HepG2 (cell line): ENCODE measurements at regions not wholly inside any gene's neighbourhood (a gene's known extent, or its start where the extent isn't known, plus 50 kb on each side); places are given as distances from the start of the nearest gene placed in this dataset.

Experiments used
- ATAC-seq: fragments of 200-7000 bp; cut with Tn5 transposase; 3 replicates; pipeline ENCODE4 v1.9.1; 2020; ENCODE audit warnings: mild to moderate bottlenecking, moderate library complexity
- BruUV-seq: library from RNA; stranded (reverse); fragments of 400-500 nt; replicated peaks from 2 replicates; lab custom pipeline; 2021; lab: Mats Ljungman, UMichigan
- CTCF ChIA-PET: fragments of 300-600 bp; formaldehyde crosslinking; extraction: SDS; loops from one replicate; lab custom pipeline; 2021; ENCODE audit warnings: low total read pairs, inconsistent platforms, low intra/inter-chr PET ratio; lab: Yijun Ruan, JAX
- POLR2A ChIA-PET: fragments of 350-600 bp; sonication (Branson Sonifier 250); formaldehyde crosslinking; loops from one replicate; lab custom pipeline; 2020; ENCODE audit warnings: antibody characterized with exemption, inconsistent platforms; lab: Yijun Ruan, JAX
- DNase-seq: peaks from one replicate; pipeline ENCODE4 v3.0.0-alpha.2; 2015; ENCODE audit warnings: low spot score
- FAIRE-seq: peaks from 3 replicates; lab custom pipeline; 2011; peaks lifted over from hg19 to GRCh38; lab: Jason Lieb, UNC
- H2AFZ ChIP-seq: one replicate; pipeline ENCODE4 v1.6.1; 2011; ENCODE audit warnings: low read length, inconsistent platforms
- H3K27ac ChIP-seq: fragments of 300-600 bp; 3 replicates; pipeline ENCODE4 v1.8.0; 2011; ENCODE audit warnings: mixed run types, mild to moderate bottlenecking, mixed read lengths, low read length, inconsistent platforms; ENCODE audit not compliant: insufficient read depth; ENCODE audit errors: extremely low read length
- H3K27me3 ChIP-seq, 2 experiments: fragments of 200-600 bp in 1 of 2; 2 replicates in 1 of 2; 3 replicates in 1 of 2; pipeline versions ENCODE4 v1.6.0 to v1.8.0; 2011; ENCODE audit warnings: low read length in 2 of 2, mild to moderate bottlenecking in 2 of 2, moderate library complexity in 2 of 2, inconsistent platforms in 1 of 2; ENCODE audit not compliant: insufficient read depth in 2 of 2, control insufficient read depth in 1 of 2
- H3K36me3 ChIP-seq, 2 experiments: fragments of 200-600 bp in 1 of 2; replicated peaks in 1 of 2; 2 replicates in 1 of 2; 3 replicates in 1 of 2; pipeline versions ENCODE4 v1.5.1 to v1.8.0; 2011; ENCODE audit warnings: low read length in 2 of 2, inconsistent platforms in 1 of 2; ENCODE audit not compliant: insufficient read depth in 2 of 2, control insufficient read depth in 1 of 2
- H3K4me1 ChIP-seq: 2 replicates; pipeline ENCODE4 v1.5.1; 2012; ENCODE audit warnings: low read length, inconsistent platforms; ENCODE audit not compliant: insufficient read depth
- H3K4me2 ChIP-seq: 2 replicates; pipeline ENCODE4 v1.6.0; 2011; ENCODE audit warnings: low read depth, low read length, inconsistent platforms
- H3K4me3 ChIP-seq, 3 experiments: fragments of 200-600 bp in 1 of 3; sonication (generic), shearing (Covaris generic) in 1 of 3; replicated peaks in 1 of 3; 2 replicates each; pipeline ENCODE4 v1.5.1; 2011 to 2016; ENCODE audit warnings: low read length in 3 of 3, inconsistent platforms in 2 of 3, low read depth in 2 of 3, mild to moderate bottlenecking in 2 of 3, control low read depth in 1 of 3, mixed read lengths in 1 of 3; ENCODE audit not compliant: insufficient read depth in 1 of 3
- H3K79me2 ChIP-seq: one replicate; pipeline ENCODE4 v1.6.1; 2011; ENCODE audit warnings: low read length, inconsistent platforms; ENCODE audit not compliant: insufficient read depth
- H3K9ac ChIP-seq: 2 replicates; pipeline ENCODE4 v1.6.0; 2011; ENCODE audit warnings: mild to moderate bottlenecking, low read depth, low read length, inconsistent platforms; ENCODE audit not compliant: insufficient read depth
- H3K9me3 ChIP-seq: 2 replicates; pipeline ENCODE4 v1.5.1; 2012; ENCODE audit warnings: mild to moderate bottlenecking, low read length
- H4K20me1 ChIP-seq: 2 replicates; pipeline ENCODE4 v1.6.0; 2011; ENCODE audit warnings: inconsistent platforms, mild to moderate bottlenecking, low read length, moderate library complexity; ENCODE audit not compliant: insufficient read depth
- HES4 ChIP-seq: sonication (generic); formaldehyde crosslinking; IDR thresholded peaks from 2 replicates; pipeline ENCODE4 v1.9.0; 2021; ENCODE audit warnings: mild to moderate bottlenecking, missing genetic modification reagents, borderline replicate concordance
- HNF4G ChIP-seq, 2 experiments: sonication (generic) in 1 of 2; formaldehyde crosslinking in 1 of 2; IDR thresholded peaks; 2 replicates each; pipeline versions ENCODE4 v1.4.0 to v1.6.1; 2011 to 2020; ENCODE audit warnings: borderline replicate concordance in 2 of 2, low read depth in 2 of 2, mild to moderate bottlenecking in 2 of 2, low read length in 1 of 2, missing genetic modification reagents in 1 of 2, moderate library complexity in 1 of 2
- HOXA3 ChIP-seq: sonication (generic); formaldehyde crosslinking; IDR thresholded peaks from 2 replicates; pipeline ENCODE4 v1.5.0; 2020; ENCODE audit warnings: missing genetic modification reagents
- ISL2 ChIP-seq: sonication (generic); formaldehyde crosslinking; IDR thresholded peaks from 2 replicates; pipeline ENCODE4 v1.5.0; 2020; ENCODE audit warnings: missing genetic modification reagents
- REXO4 ChIP-seq: sonication (generic); formaldehyde crosslinking; IDR thresholded peaks from 2 replicates; pipeline ENCODE4 v1.8.0; 2022; ENCODE audit warnings: missing genetic modification reagents, mild to moderate bottlenecking, borderline replicate concordance
- RFX3 ChIP-seq: IDR thresholded peaks from 2 replicates; pipeline ENCODE4 v1.6.1; 2016; ENCODE audit warnings: missing biosample characterization, missing genetic modification reagents
- SIX1 ChIP-seq: sonication (generic); formaldehyde crosslinking; IDR thresholded peaks from 2 replicates; pipeline ENCODE4 v1.4.0; 2020; ENCODE audit warnings: missing genetic modification reagents, borderline replicate concordance
- WIZ ChIP-seq: sonication (generic); formaldehyde crosslinking; IDR thresholded peaks from 2 replicates; pipeline ENCODE4 v1.5.1; 2020; ENCODE audit warnings: mild to moderate bottlenecking, missing genetic modification reagents
- ZNF101 ChIP-seq: sonication (generic); formaldehyde crosslinking; IDR thresholded peaks from 2 replicates; pipeline ENCODE4 v1.4.0; 2020; ENCODE audit warnings: mild to moderate bottlenecking, low read depth, missing genetic modification reagents, borderline replicate concordance
- ZNF260 ChIP-seq: sonication (generic); formaldehyde crosslinking; IDR thresholded peaks from 2 replicates; pipeline ENCODE4 v1.4.0; 2020; ENCODE audit warnings: missing genetic modification reagents, low read depth, mild to moderate bottlenecking, borderline replicate concordance
- WGBS: methylation state at CpG from one replicate; pipeline ENCODE4 v1.1.6; 2017; ENCODE audit warnings: low lambda C conversion rate; 5-methylcytosine and 5-hydroxymethylcytosine counted together
- in situ Hi-C: cut with HindIII; loops from 2 replicates; pipeline ENCODE4 v1.10.0; 2017; ENCODE audit warnings: low pct_unique_long_range_greater_than_20kb; ENCODE audit not compliant: extremely low pct_ligation_motif_present
- intact Hi-C: fragments of 100-400 bp; cut with micrococcal nuclease; formaldehyde crosslinking; loops from one replicate; pipeline ENCODE4 v1.10.0; 2022; ENCODE audit not compliant: unreplicated experiment
- TF ChIP-seq, protein P1 (sequence below): sonication (generic); formaldehyde crosslinking; IDR thresholded peaks from 2 replicates; pipeline ENCODE4 v1.8.1; 2023; ENCODE audit warnings: mild to moderate bottlenecking, missing genetic modification reagents, borderline replicate concordance
- TF ChIP-seq, protein P2 (sequence below): sonication (generic); formaldehyde crosslinking; IDR thresholded peaks from 2 replicates; pipeline ENCODE4 v1.4.0; 2020; ENCODE audit warnings: missing genetic modification reagents, borderline replicate concordance
- TF ChIP-seq, protein P3 (sequence below): sonication (generic); formaldehyde crosslinking; IDR thresholded peaks from 2 replicates; pipeline ENCODE4 v1.8.1; 2022; ENCODE audit warnings: low read depth, mild to moderate bottlenecking, missing genetic modification reagents

DNA sequence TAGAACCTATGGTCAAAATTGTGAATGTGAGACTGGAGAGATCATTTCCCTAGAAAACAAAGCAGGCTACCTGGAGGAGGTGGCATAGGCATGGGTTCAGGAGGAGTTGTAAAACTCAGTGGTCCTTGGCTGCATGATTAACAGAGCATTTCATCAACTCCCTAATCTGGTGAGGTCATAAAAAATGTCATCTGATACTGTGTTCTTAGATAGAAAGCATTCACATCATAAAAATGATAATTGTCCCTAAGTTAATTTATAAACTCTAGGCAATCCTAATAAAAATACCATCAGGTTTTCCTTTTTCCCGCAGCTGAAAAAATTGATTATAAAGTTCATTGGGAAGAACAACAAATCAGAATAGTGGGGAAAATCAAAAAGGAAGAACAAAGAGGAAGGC is 60.6 kb upstream of the GALNT10 start:
- H3K36me3 ChIP-seq: no peaks in the 10 kb centered on the region
- H3K9me3 ChIP-seq: no peaks in the 10 kb centered on the region
- DNase-seq (no peak), FAIRE-seq (no peak), ATAC-seq (no peak)
- ChIA-PET CTCF (no interaction called here), POLR2A (no interaction called here)
- no peaks in the 10 kb centered on the region for H4K20me1 ChIP-seq
- H3K27ac ChIP-seq: no peak overlapping the region
- H3K4me1 ChIP-seq: no peaks in the 10 kb centered on the region
- peaks cover 0 to 13% of the 10 kb centered on the region in 2 experiments; a peak in 3 of 5 replicates for H3K27me3 ChIP-seq
- 51% methylated on average over 1 of the region's 1 CpG for WGBS
- BruUV-seq: no TSS peak
- no peak overlapping the region for H3K4me2 ChIP-seq
- no peak overlapping the region for H3K4me3 ChIP-seq
- no peak for TF ChIP-seq HES4 (CRISPR knock-in tag)
- TF ChIP-seq ZNF260 (CRISPR knock-in tag): no peak
- no peak for TF ChIP-seq ZNF101 (CRISPR knock-in tag)
- TF ChIP-seq, protein P1, sequence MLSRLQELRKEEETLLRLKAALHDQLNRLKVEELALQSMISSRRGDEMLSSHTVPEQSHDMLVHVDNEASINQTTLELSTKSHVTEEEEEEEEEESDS: no peak
- no peak for TF ChIP-seq HOXA3 (CRISPR knock-in tag)
- in situ Hi-C loops: no loop called here
- no peaks in the 10 kb centered on the region for H3K79me2 ChIP-seq
- intact Hi-C loops: no loop called here
- no peak overlapping the region for H2AFZ ChIP-seq
- H3K9ac ChIP-seq: no peak overlapping the region

DNA sequence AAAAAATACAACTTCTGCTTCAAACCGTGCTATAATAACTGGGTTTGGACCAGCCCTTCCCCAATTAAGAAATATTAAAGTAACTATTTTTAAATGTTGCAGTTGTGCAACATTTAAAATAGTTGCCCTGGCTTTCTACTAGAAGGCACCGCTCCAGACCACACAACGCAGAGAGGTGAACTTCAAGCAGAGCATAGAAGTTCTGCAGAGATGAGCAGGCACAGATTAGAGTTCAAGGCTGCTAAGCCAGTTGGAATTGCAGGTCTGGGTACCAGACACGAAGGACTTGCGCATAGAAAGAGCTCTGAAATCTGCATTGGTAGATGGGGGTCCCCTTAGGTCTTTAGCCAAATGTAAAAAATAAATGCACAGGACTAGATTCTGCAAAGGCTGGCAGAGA is 58.7 kb upstream of the GALNT10 start:
- POLR2A ChIA-PET: no interaction called here
- no peak overlapping the region for H3K27ac ChIP-seq
- no peak overlapping the region for H3K4me3 ChIP-seq
- FAIRE-seq: no peak
- intact Hi-C loops: no loop called here
- peaks cover 0 to 13% of the 10 kb centered on the region in 2 experiments; a peak in 3 of 5 replicates for H3K27me3 ChIP-seq
- no peak overlapping the region for H3K4me2 ChIP-seq
- H3K79me2 ChIP-seq: no peaks in the 10 kb centered on the region
- no peaks in the 10 kb centered on the region for H3K36me3 ChIP-seq
- H3K4me1 ChIP-seq: no peaks in the 10 kb centered on the region
- TF ChIP-seq ISL2 (CRISPR knock-in tag): no peak
- TF ChIP-seq HNF4G (IDR thresholded peaks at IDR 0.05; ENCODE audit: borderline replicate concordance, low read depth, low read length): no peak
- no peak for TF ChIP-seq HNF4G (CRISPR knock-in tag; IDR thresholded peaks at IDR 0.05; ENCODE audit: borderline replicate concordance, low read depth)
- TF ChIP-seq RFX3 (CRISPR knock-in tag): no peak
- TF ChIP-seq REXO4 (CRISPR knock-in tag): no peak
- TF ChIP-seq, protein P2, sequence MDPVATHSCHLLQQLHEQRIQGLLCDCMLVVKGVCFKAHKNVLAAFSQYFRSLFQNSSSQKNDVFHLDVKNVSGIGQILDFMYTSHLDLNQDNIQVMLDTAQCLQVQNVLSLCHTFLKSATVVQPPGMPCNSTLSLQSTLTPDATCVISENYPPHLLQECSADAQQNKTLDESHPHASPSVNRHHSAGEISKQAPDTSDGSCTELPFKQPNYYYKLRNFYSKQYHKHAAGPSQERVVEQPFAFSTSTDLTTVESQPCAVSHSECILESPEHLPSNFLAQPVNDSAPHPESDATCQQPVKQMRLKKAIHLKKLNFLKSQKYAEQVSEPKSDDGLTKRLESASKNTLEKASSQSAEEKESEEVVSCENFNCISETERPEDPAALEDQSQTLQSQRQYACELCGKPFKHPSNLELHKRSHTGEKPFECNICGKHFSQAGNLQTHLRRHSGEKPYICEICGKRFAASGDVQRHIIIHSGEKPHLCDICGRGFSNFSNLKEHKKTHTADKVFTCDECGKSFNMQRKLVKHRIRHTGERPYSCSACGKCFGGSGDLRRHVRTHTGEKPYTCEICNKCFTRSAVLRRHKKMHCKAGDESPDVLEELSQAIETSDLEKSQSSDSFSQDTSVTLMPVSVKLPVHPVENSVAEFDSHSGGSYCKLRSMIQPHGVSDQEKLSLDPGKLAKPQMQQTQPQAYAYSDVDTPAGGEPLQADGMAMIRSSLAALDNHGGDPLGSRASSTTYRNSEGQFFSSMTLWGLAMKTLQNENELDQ (CRISPR knock-in tag): no peak
- TF ChIP-seq SIX1: no peak
- TF ChIP-seq WIZ: no peak
- TF ChIP-seq, protein P3, sequence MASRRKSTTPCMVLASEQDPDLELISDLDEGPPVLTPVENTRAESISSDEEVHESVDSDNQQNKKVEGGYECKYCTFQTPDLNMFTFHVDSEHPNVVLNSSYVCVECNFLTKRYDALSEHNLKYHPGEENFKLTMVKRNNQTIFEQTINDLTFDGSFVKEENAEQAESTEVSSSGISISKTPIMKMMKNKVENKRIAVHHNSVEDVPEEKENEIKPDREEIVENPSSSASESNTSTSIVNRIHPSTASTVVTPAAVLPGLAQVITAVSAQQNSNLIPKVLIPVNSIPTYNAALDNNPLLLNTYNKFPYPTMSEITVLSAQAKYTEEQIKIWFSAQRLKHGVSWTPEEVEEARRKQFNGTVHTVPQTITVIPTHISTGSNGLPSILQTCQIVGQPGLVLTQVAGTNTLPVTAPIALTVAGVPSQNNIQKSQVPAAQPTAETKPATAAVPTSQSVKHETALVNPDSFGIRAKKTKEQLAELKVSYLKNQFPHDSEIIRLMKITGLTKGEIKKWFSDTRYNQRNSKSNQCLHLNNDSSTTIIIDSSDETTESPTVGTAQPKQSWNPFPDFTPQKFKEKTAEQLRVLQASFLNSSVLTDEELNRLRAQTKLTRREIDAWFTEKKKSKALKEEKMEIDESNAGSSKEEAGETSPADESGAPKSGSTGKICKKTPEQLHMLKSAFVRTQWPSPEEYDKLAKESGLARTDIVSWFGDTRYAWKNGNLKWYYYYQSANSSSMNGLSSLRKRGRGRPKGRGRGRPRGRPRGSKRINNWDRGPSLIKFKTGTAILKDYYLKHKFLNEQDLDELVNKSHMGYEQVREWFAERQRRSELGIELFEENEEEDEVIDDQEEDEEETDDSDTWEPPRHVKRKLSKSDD: no peak
- no TSS peak for BruUV-seq
- H4K20me1 ChIP-seq: no peaks in the 10 kb centered on the region
- ATAC-seq: 0 out of 3 replicates have a peak, but pooled peaks have one; percentile 37
- no peak for DNase-seq
- no peak overlapping the region for H2AFZ ChIP-seq
- CTCF ChIA-PET: no interaction called here
- in situ Hi-C loops: no loop called here
- 13% methylated on average over 5 of the region's 5 CpGs for WGBS
- H3K9me3 ChIP-seq: no peaks in the 10 kb centered on the region
- H3K9ac ChIP-seq: no peak overlapping the region
